Fibroblast of lung (primary cell): ENCODE measurements at regions not wholly inside any gene's neighbourhood (a gene's known extent, or its start where the extent isn't known, plus 50 kb on each side); places are given as distances from the start of the nearest gene placed in this dataset.

Experiments used
- DNase-seq, 2 donors: peaks; one replicate each; pipeline versions ENCODE4 v3.0.0 to v3.0.0-alpha.2; 2010; ENCODE audit warnings: low read depth in 2 of 2
- H2AFZ ChIP-seq: 2 replicates; pipeline ENCODE4 v1.5.1; 2012; ENCODE audit warnings: low read length, control low read depth, inconsistent platforms
- H3K27ac ChIP-seq: 2 replicates; pipeline ENCODE4 v1.5.1; 2011; ENCODE audit warnings: low read length, control low read depth; ENCODE audit not compliant: insufficient read depth
- H3K27me3 ChIP-seq: 2 replicates; pipeline ENCODE4 v1.5.1; 2011; ENCODE audit warnings: mild to moderate bottlenecking, low read length; ENCODE audit not compliant: control insufficient read depth, insufficient read depth
- H3K36me3 ChIP-seq: 2 replicates; pipeline ENCODE4 v1.5.1; 2011; ENCODE audit warnings: low read length; ENCODE audit not compliant: control insufficient read depth, insufficient read depth
- H3K4me1 ChIP-seq: 2 replicates; pipeline ENCODE4 v1.5.1; 2011; ENCODE audit warnings: low read length; ENCODE audit not compliant: control insufficient read depth, insufficient read depth; ENCODE audit errors: extremely low read depth
- H3K4me2 ChIP-seq: 2 replicates; pipeline ENCODE4 v1.5.1; 2011; ENCODE audit warnings: low read length, control low read depth; ENCODE audit not compliant: insufficient read depth; ENCODE audit errors: extremely low read depth
- H3K4me3 ChIP-seq, 4 experiments: fragments of 200-600 bp in 1 of 4; sonication (generic) in 1 of 4; replicated peaks in 1 of 4; 2 replicates each; pipeline ENCODE4 v1.5.1; 2011 to 2016; ENCODE audit warnings: low read length in 4 of 4, low read depth in 3 of 4, mild to moderate bottlenecking in 3 of 4, control low read depth in 2 of 4, inconsistent platforms in 1 of 4, mixed read lengths in 1 of 4; ENCODE audit not compliant: insufficient read depth in 1 of 4; ENCODE audit errors: control extremely low read depth in 1 of 4
- H3K79me2 ChIP-seq: 2 replicates; pipeline ENCODE4 v1.5.1; 2012; ENCODE audit warnings: mild to moderate bottlenecking, low read length, inconsistent platforms; ENCODE audit not compliant: control insufficient read depth, insufficient read depth
- H3K9ac ChIP-seq: 2 replicates; pipeline ENCODE4 v1.5.1; 2011; ENCODE audit warnings: mild to moderate bottlenecking, low read length, control low read depth; ENCODE audit not compliant: insufficient read depth
- H3K9me3 ChIP-seq: 2 replicates; pipeline ENCODE4 v1.5.1; 2012; ENCODE audit warnings: low read depth, low read length; ENCODE audit not compliant: control insufficient read depth, insufficient read depth
- H4K20me1 ChIP-seq: 2 replicates; pipeline ENCODE4 v1.5.1; 2011; ENCODE audit warnings: low read length; ENCODE audit not compliant: control insufficient read depth, insufficient read depth; ENCODE audit errors: extremely low read depth
- EZH2 ChIP-seq: IDR thresholded peaks from 2 replicates; pipeline ENCODE4 v1.5.1; 2012; ENCODE audit warnings: low read length, control low read depth, mild to moderate bottlenecking; ENCODE audit errors: missing control alignments
- TF ChIP-seq, protein P1 (sequence below), 2 donors: IDR thresholded peaks in 1 of 2; conservative IDR thresholded peaks in 1 of 2; 1 replicate in 1 of 2; 2 replicates in 1 of 2; pipeline ENCODE4 v1.5.1; 2011 to 2012; ENCODE audit warnings: low read length in 2 of 2, control low read depth in 1 of 2, inconsistent platforms in 1 of 2, low read depth in 1 of 2, mild to moderate bottlenecking in 1 of 2

- no peaks in the 10 kb centered on the region for H3K27me3 ChIP-seq
- no peaks in the 10 kb centered on the region for H4K20me1 ChIP-seq
- no peaks in the 10 kb centered on the region for H3K79me2 ChIP-seq
- no peak overlapping the region for H2AFZ ChIP-seq
- H3K4me3 ChIP-seq, result no peak overlapping the region
- H3K4me1 ChIP-seq, result no peaks in the 10 kb centered on the region
- no peak for DNase-seq
- H3K4me2 ChIP-seq, result no peak overlapping the region
- no peaks in the 10 kb centered on the region for H3K9me3 ChIP-seq
- H3K27ac ChIP-seq, result no peak overlapping the region
- H3K36me3 ChIP-seq, result no peaks in the 10 kb centered on the region
- H3K9ac ChIP-seq, result no peak overlapping the region
- TF ChIP-seq, protein P1, sequence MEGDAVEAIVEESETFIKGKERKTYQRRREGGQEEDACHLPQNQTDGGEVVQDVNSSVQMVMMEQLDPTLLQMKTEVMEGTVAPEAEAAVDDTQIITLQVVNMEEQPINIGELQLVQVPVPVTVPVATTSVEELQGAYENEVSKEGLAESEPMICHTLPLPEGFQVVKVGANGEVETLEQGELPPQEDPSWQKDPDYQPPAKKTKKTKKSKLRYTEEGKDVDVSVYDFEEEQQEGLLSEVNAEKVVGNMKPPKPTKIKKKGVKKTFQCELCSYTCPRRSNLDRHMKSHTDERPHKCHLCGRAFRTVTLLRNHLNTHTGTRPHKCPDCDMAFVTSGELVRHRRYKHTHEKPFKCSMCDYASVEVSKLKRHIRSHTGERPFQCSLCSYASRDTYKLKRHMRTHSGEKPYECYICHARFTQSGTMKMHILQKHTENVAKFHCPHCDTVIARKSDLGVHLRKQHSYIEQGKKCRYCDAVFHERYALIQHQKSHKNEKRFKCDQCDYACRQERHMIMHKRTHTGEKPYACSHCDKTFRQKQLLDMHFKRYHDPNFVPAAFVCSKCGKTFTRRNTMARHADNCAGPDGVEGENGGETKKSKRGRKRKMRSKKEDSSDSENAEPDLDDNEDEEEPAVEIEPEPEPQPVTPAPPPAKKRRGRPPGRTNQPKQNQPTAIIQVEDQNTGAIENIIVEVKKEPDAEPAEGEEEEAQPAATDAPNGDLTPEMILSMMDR (conservative IDR thresholded peaks at IDR 0.05 in 1 of 2, IDR thresholded peaks at IDR 0.05 in 1 of 2; ENCODE audit: low read depth in 1 of 2, low read length in 2 of 2), result no peak
- no peak for TF ChIP-seq EZH2
These were observed 198.3 kb downstream of the WDR11 start for GRCh38 chr10:121049489-121049888.

- H3K27me3 ChIP-seq, result no peaks in the 10 kb centered on the region
- no peak overlapping the region for H2AFZ ChIP-seq
- no peaks in the 10 kb centered on the region for H3K79me2 ChIP-seq
- H3K9me3 ChIP-seq, result no peaks in the 10 kb centered on the region
- DNase-seq, result no peak
- H3K4me3 ChIP-seq, result no peak overlapping the region
- H3K36me3 ChIP-seq, result no peaks in the 10 kb centered on the region
- H4K20me1 ChIP-seq, result no peaks in the 10 kb centered on the region
- H3K9ac ChIP-seq, result no peak overlapping the region
- TF ChIP-seq, protein P1 (conservative IDR thresholded peaks at IDR 0.05 in 1 of 2, IDR thresholded peaks at IDR 0.05 in 1 of 2; ENCODE audit: low read depth in 1 of 2, low read length in 2 of 2), result no peak
- TF ChIP-seq EZH2, result no peak
- H3K27ac ChIP-seq, result no peak overlapping the region
- no peaks in the 10 kb centered on the region for H3K4me1 ChIP-seq
- no peak overlapping the region for H3K4me2 ChIP-seq
These were observed 198.8 kb downstream of the WDR11 start for GRCh38 chr10:121049923-121050322.

DNA sequence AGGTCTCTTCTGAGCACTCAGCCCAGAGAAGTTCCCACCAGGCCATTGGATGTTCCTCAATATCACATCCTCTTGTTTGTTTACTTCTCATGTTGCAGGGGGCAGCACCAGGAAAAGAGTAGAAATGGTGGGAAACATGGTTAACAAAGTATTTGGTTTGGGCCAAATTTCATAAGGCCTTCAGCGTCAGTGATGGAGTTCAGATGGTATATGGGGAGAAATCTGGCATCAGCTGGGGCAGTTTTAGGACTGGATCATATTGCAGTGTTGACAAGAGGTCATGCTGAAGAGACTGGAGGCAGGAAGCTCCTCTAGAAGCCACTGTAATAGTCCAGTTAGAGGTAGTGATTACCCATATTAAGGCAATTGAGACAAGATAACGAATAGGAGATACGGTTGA is 200.0 kb downstream of the WDR11 start:
- Histone ChIP-seq H3K36me3 (no peaks in the 10 kb centered on the region), H4K20me1 (no peaks in the 10 kb centered on the region), H3K27ac (no peak overlapping the region), H2AFZ (no peak overlapping the region), H3K9me3 (no peaks in the 10 kb centered on the region), H3K4me3 (no peak overlapping the region), H3K9ac (no peak overlapping the region), H3K4me2 (no peak overlapping the region), H3K27me3 (no peaks in the 10 kb centered on the region), H3K79me2 (no peaks in the 10 kb centered on the region), H3K4me1 (no peaks in the 10 kb centered on the region)
- no peak for TF ChIP-seq EZH2
- TF ChIP-seq, protein P1 (conservative IDR thresholded peaks at IDR 0.05 in 1 of 2, IDR thresholded peaks at IDR 0.05 in 1 of 2; ENCODE audit: low read depth in 1 of 2, low read length in 2 of 2), result no peak
- DNase-seq, result no peak
